SW 1271 (cell line): ENCODE measurements at regions not wholly inside any gene's neighbourhood (a gene's known extent, or its start where the extent isn't known, plus 50 kb on each side); places are given as distances from the start of the nearest gene placed in this dataset.

Experiments used
- DNase-seq, 2 experiments: peaks; one replicate each; lab custom pipeline; 2025; lab: John Stamatoyannopoulos, UW

DNA sequence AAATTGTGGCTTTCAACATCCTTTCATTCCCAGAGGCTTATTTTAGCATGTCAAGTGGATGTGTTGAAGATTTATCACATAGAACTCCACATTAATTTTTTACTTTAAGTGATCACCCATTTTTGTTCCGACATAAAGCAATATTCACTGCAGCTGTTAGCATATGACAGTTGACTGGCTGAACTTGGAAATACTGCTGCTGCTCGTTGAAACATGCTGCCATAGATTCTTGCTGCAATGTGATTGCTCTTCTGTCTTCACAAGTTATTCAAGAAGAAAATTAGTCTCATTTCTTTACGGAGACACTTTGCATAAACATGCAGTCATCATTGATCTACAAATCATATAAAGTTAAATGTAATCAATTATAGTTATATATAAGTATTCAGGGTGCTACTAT, 248.4 kb downstream of the SAMD5 start:
- no peak for DNase-seq

DNA sequence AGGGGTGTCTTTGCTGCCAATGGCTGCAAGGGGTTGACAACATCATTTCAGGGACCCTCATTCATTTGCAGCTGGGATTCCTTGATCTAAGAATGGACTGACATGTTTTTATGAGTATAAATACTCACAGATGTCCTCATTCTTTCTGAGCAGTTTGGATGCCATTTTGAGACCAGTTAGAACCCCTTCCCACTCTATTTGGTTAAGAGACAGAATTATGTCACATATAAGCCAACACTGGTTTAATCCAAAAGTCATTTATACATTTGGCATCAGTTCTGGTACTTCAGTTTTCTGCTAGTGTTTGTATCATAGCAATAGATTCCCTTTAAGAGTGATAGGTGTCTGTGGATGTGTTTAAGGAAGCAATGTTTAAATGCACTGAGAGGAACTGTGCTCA, 248.8 kb downstream of the SAMD5 start:
- DNase-seq: no peak

GRCh38 chr6:147758303-147758702, 249.8 kb downstream of the SAMD5 start:
- no peak for DNase-seq

- no peak for DNase-seq
Observed at GRCh38 chr6:147759093-147759492, 250.6 kb downstream of the SAMD5 start.

DNA sequence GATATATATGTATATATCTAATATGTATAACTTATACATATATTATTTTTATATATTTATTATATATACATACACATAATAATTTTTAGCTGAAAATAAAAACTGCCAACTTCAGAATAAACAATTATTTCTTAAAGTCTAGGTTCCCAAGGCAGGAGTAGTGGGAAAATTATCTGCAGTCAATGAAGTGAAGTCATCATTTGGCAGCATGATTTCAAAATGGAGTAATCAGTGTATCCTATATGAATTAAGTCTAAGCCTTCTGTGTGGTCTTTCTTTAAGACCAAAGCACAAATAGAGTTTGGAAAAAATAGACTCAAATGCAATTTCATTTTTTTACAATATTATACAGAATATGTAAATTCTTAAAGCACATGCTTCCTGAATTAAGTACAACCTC, 251.0 kb downstream of the SAMD5 start:
- DNase-seq: no peak

DNA sequence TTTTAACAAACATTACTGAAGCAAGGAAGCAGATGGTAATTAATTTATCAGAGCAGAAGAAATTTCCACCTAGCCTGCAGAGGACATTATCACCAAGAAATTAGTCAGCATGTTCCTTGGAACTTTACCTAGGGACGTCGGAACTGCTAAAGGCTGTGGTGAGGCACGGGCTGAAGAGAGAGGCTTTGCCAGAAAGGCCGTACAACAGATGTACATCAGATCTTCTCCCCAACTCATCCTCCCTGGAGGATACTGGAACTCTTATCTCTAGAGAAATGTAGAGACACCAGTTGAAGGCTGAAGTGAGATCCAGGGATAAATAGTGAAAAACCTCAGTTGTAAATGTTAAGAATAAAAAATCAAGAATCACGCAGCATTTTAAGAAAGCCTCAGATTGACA, 257.1 kb downstream of the SAMD5 start:
- DNase-seq: no peak

DNA sequence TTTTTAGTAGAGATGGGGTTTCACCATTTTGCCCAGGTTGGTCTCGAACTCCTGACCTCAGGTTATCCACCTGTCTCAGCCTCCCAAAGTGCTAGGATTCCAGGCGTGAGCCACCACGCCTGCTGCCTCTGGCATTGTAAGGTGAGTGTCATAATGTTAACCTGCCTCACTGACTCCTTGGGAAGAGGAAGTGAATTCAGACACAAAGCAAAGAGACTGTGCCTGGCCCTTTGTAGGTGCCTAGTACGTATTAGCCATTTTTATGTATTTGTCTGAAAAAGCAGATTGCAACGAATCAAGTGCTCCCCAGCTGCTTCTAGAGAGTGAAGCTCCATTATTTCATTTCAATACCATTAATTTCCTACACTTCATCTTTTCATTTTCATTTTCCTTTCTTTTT, 260.5 kb downstream of the SAMD5 start:
- no peak for DNase-seq

DNA sequence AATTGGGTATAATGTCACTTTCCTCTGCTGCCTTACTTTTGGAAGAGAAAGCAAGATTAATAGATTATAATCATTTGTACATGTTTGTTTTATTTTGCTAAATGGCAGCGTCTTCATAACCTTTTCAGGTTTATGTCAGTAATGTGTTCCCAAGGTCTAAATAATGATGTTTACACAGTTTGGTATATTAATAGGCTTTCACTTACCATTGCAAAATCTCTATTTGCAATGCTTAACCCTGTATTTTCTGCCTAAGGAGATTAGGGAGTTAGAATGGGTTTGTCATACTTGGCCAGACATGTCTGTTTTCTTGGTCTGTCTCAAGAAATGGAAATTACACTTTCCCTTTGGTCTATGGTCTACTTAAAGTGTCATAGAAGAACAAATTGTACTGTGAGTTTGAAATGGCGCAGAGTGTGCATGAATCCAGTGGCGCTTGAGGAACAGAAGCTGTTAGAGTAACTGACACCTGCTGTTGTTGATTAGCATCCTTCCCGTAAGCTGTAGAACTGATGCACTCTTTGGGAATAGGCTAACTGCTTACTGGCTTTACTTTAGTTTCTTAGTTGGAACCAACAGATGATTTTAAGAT, 261.1 kb downstream of the SAMD5 start:
- no peak for DNase-seq

DNA sequence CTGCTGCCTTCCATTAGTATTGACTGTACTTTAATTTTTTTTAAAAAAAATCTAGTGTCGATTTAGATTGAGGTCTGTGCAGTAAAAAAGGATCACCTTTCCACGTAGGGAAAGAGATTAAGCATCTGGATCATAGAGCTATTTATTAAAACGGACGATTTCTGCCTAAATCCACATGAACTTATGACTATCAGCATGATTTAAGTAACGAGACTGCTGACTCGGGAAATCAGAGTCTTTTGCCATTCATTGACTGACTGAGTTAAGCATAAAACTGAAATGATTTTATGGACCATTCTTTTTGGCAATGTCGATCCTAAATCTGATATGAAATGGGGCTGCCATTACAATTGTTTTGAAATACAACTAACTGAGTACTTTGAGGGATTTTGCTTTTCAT, 261.7 kb downstream of the SAMD5 start:
- DNase-seq: no peak

GRCh38 chr6:147772724-147773123, 264.2 kb downstream of the SAMD5 start:
- DNase-seq: no peak

DNA sequence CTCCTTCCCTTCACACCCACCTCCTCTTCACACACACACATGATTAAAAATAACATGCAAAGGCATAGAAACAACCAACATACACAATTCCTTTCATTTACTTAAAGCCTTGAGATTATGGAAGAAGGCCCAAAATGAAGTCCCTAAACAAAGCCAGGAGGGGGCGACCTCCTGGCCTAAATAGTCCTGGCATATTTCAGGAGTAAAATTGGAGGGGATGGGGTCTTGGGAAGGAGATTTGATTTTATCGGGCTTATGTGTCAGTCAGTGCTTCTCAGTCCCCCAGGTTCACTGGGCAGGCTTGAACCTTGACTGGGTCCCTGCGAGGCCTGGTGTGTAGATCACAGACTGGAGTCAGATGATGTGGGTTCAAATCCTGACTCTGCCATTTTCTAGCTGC, 266.4 kb downstream of the SAMD5 start:
- DNase-seq: no peak

- DNase-seq: no peak
Observed at GRCh38 chr6:147776631-147777213, 268.2 kb downstream of the SAMD5 start.

- DNase-seq: no peak
Observed at GRCh38 chr6:147779624-147780023, 271.1 kb downstream of the SAMD5 start.

GRCh38 chr6:147782302-147782701, 273.8 kb downstream of the SAMD5 start:
- no peak for DNase-seq

GRCh38 chr6:147784371-147784770, 275.9 kb downstream of the SAMD5 start:
- DNase-seq: no peak

DNA sequence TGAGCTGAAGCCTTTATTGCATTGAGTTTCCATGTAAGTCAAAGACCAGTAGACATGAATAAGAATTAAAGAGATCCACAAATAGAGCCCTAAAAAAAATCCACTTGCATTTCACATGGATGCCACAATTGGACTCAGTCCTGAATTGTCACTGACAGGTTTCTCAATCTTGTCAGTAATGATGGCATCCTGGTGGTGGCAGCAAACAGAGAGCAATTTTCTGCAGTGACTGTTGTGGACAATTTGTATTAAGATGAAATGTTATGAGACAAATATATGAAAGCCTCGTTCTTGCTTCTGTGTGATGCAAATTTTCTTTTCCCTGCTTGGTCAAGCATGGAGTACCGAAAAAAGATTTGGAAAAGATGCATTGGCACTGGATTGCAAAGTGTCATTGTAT, 278.9 kb downstream of the SAMD5 start:
- DNase-seq: no peak

DNA sequence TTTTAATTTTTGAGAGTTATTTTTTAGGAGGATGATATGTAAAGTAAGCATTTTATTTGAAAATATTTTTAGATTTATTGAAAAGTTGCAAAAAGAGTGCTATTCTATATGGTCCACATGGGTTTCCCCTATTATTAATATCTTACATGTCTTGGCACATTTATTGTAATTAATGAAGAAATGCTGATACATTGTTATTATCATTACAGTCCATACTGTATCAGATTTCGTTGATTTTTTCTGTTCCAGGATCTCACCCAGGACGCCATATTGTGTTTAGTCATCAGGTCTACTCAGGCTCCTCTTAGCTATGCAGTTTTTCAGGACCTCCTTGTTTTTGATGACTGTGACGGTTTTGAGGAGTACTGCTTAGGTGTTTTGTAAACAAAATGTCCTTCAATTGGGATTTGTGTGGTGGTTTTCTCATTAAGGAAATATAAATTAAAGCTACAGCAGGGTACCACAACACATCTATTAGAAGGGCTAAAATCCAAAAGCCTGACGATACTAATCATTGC, 281.0 kb downstream of the SAMD5 start:
- DNase-seq: no peak

- DNase-seq: no peak
Observed at GRCh38 chr6:147793871-147794643, 285.6 kb downstream of the SAMD5 start.

GRCh38 chr6:147802459-147802858, 294.0 kb downstream of the SAMD5 start:
- no peak for DNase-seq

DNA sequence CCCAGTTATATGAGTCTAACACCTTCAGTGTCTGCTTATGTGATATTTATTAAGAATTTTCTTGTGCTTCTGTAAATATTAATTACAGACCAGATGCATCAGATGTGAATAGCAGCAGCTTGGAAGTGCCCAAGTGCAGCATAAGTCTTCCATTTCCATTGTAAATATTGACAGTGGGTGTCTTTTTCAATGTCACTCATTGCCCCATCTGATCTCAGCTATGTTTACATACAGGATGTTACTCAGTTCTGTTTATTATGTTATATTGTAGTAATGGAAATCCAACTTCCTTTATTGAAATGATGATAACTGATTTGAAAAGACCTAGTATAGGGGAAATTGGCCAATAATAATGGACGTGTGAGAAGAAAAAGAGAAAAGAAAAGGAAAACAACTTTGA, 296.7 kb downstream of the SAMD5 start:
- DNase-seq: no peak

GRCh38 chr6:147806697-147807096, 298.2 kb downstream of the SAMD5 start:
- no peak for DNase-seq

- no peak for DNase-seq
Observed at GRCh38 chr6:147808640-147809039, 300.1 kb downstream of the SAMD5 start.

GRCh38 chr6:147811913-147812629, 303.6 kb downstream of the SAMD5 start:
- no peak for DNase-seq
